H9 (cell line): ENCODE measurements at regions not wholly inside any gene's neighbourhood (a gene's known extent, or its start where the extent isn't known, plus 50 kb on each side); places are given as distances from the start of the nearest gene placed in this dataset.

Source experiments
- DNase-seq: peaks from one replicate; pipeline ENCODE4 v3.0.0-alpha.2; 2017
- H2AFZ ChIP-seq: one replicate; pipeline ENCODE4 v1.6.1; 2013; ENCODE audit warnings: mild to moderate bottlenecking, low read length, control low read depth, moderate library complexity
- H2AK5ac ChIP-seq: 2 replicates; pipeline ENCODE4 v1.6.1; 2013; ENCODE audit warnings: low read length, control low read depth, mixed read lengths; ENCODE audit not compliant: insufficient read length
- H2BK120ac ChIP-seq: one replicate; pipeline ENCODE4 v1.6.1; 2013; ENCODE audit warnings: low read depth, mild to moderate bottlenecking, low read length, control low read depth, inconsistent platforms; ENCODE audit not compliant: poor library complexity, severe bottlenecking
- H2BK12ac ChIP-seq: 2 replicates; pipeline ENCODE4 v1.6.1; 2013; ENCODE audit warnings: low read length, control low read depth, mixed read lengths, low read depth; ENCODE audit not compliant: insufficient read length
- H2BK15ac ChIP-seq: 2 replicates; pipeline ENCODE4 v1.6.1; 2013; ENCODE audit warnings: low read depth, low read length, control low read depth
- H2BK20ac ChIP-seq: one replicate; pipeline ENCODE4 v1.6.1; 2013; ENCODE audit warnings: low read depth, mild to moderate bottlenecking, low read length, control low read depth, inconsistent platforms; ENCODE audit not compliant: poor library complexity, severe bottlenecking
- H2BK5ac ChIP-seq: 2 replicates; pipeline ENCODE4 v1.6.1; 2013; ENCODE audit warnings: low read length, control low read depth, mixed read lengths; ENCODE audit not compliant: insufficient read length
- H3K14ac ChIP-seq: 2 replicates; pipeline ENCODE4 v1.6.1; 2013; ENCODE audit warnings: low read length, control low read depth; ENCODE audit not compliant: insufficient read depth
- H3K18ac ChIP-seq: 2 replicates; pipeline ENCODE4 v1.6.1; 2013; ENCODE audit warnings: low read depth, mild to moderate bottlenecking, mixed read lengths, low read length, control low read depth; ENCODE audit not compliant: insufficient read length
- H3K23ac ChIP-seq: 2 replicates; pipeline ENCODE4 v1.6.1; 2013; ENCODE audit warnings: low read length, control low read depth, mixed read lengths, low read depth; ENCODE audit not compliant: insufficient read length
- H3K23me2 ChIP-seq: 2 replicates; pipeline ENCODE4 v1.6.1; 2013; ENCODE audit warnings: low read depth, mild to moderate bottlenecking, mixed read lengths, low read length, control low read depth; ENCODE audit not compliant: insufficient read length, poor library complexity, severe bottlenecking
- H3K27ac ChIP-seq: 2 replicates; pipeline ENCODE4 v1.5.1; 2013; ENCODE audit warnings: low read length, control low read depth, mixed read lengths, low read depth; ENCODE audit not compliant: insufficient read length
- H3K27me3 ChIP-seq: 2 replicates; pipeline ENCODE4 v1.6.1; 2013; ENCODE audit warnings: low read length, control low read depth, inconsistent platforms; ENCODE audit not compliant: insufficient read depth
- H3K4ac ChIP-seq: 2 replicates; pipeline ENCODE4 v1.6.1; 2013; ENCODE audit warnings: low read depth, mild to moderate bottlenecking, control low read depth, inconsistent platforms, low read length, moderate library complexity
- H3K4me1 ChIP-seq: 2 replicates; pipeline ENCODE4 v1.6.1; 2013; ENCODE audit warnings: low read length, control low read depth, inconsistent platforms; ENCODE audit not compliant: insufficient read depth
- H3K4me2 ChIP-seq: 2 replicates; pipeline ENCODE4 v1.6.1; 2013; ENCODE audit warnings: low read length, control low read depth, mixed read lengths; ENCODE audit not compliant: insufficient read length, insufficient read depth
- H3K56ac ChIP-seq: 2 replicates; pipeline ENCODE4 v1.6.1; 2013; ENCODE audit warnings: low read depth, mild to moderate bottlenecking, mixed read lengths, low read length, control low read depth; ENCODE audit not compliant: insufficient read length
- H3K79me1 ChIP-seq: 2 replicates; pipeline ENCODE4 v1.6.1; 2013; ENCODE audit warnings: low read depth, mild to moderate bottlenecking, moderate library complexity, low read length, control low read depth, inconsistent platforms; ENCODE audit not compliant: insufficient read depth, poor library complexity, severe bottlenecking
- H3K79me2 ChIP-seq: 2 replicates; pipeline ENCODE4 v1.6.1; 2013; ENCODE audit warnings: low read length, control low read depth, inconsistent platforms; ENCODE audit not compliant: insufficient read depth
- H3K9ac ChIP-seq: 2 replicates; pipeline ENCODE4 v1.6.1; 2013; ENCODE audit warnings: low read length, control low read depth, mixed read lengths; ENCODE audit not compliant: insufficient read length; ENCODE audit errors: extremely low read depth
- H3K9me3 ChIP-seq: one replicate; pipeline ENCODE4 v1.6.1; 2013; ENCODE audit warnings: low read depth, low read length, inconsistent platforms; ENCODE audit not compliant: control insufficient read depth
- H3T11ph ChIP-seq: one replicate; pipeline ENCODE4 v1.6.1; 2013; ENCODE audit warnings: mild to moderate bottlenecking, low read length, control low read depth, inconsistent platforms
- H4K20me1 ChIP-seq: one replicate; pipeline ENCODE4 v1.6.1; 2013; ENCODE audit not compliant: control insufficient read depth, insufficient read length, insufficient read depth
- H4K5ac ChIP-seq: 2 replicates; pipeline ENCODE4 v1.6.1; 2013; ENCODE audit warnings: low read depth, mild to moderate bottlenecking, mixed read lengths, low read length, control low read depth; ENCODE audit not compliant: insufficient read length
- H4K8ac ChIP-seq: replicated peaks from 2 replicates; pipeline ENCODE4 v1.6.1; 2013; ENCODE audit warnings: low read length, control low read depth, mixed read lengths, low read depth; ENCODE audit not compliant: insufficient read length
- H4K91ac ChIP-seq: 2 replicates; pipeline ENCODE4 v1.6.1; 2013; ENCODE audit warnings: low read depth, mild to moderate bottlenecking, moderate library complexity, mixed read lengths, low read length, control low read depth; ENCODE audit not compliant: insufficient read length
- H3K27ac Mint-ChIP-seq, 3 experiments: 2 replicates in 2 of 3; 3 replicates in 1 of 3; pipeline ENCODE4 v1.8.0; 2020 to 2021; ENCODE audit warnings: mixed read lengths in 3 of 3, mild to moderate bottlenecking in 1 of 3, moderate library complexity in 1 of 3
- H3K27me3 Mint-ChIP-seq: 2 replicates; pipeline ENCODE4 v1.8.0; 2021; ENCODE audit warnings: low read depth, mild to moderate bottlenecking, moderate library complexity, mixed read lengths
- H3K36me3 Mint-ChIP-seq, 3 experiments: 2 replicates in 2 of 3; 3 replicates in 1 of 3; pipeline ENCODE4 v1.8.0; 2020 to 2021; ENCODE audit warnings: low read depth in 3 of 3, mixed read lengths in 3 of 3; ENCODE audit not compliant: insufficient read depth in 1 of 3
- H3K4me1 Mint-ChIP-seq, 2 experiments: 2 replicates each; pipeline ENCODE4 v1.8.0; 2020; ENCODE audit warnings: mixed read lengths in 2 of 2
- H3K4me3 Mint-ChIP-seq, 2 experiments: 2 replicates in 1 of 2; 3 replicates in 1 of 2; pipeline ENCODE4 v1.8.0; 2020 to 2021; ENCODE audit warnings: mild to moderate bottlenecking in 2 of 2, mixed read lengths in 2 of 2, moderate library complexity in 1 of 2
- H3K9me3 Mint-ChIP-seq, 2 experiments: 2 replicates in 1 of 2; 3 replicates in 1 of 2; pipeline ENCODE4 v1.8.0; 2020; ENCODE audit warnings: mild to moderate bottlenecking in 2 of 2, mixed read lengths in 2 of 2, moderate library complexity in 1 of 2
- WGBS: extraction: QIAGEN DNeasy Blood & Tissue Kit; methylation state at CpG from one replicate; pipeline ENCODE4 v1.1.7; 2013; ENCODE audit warnings: missing lambda C conversion rate, low lambda C conversion rate, mixed read lengths; ENCODE audit not compliant: insufficient read length; ENCODE audit errors: extremely low coverage; 5-methylcytosine and 5-hydroxymethylcytosine counted together
- TF ChIP-seq, protein P1 (sequence below): fragments of 200-600 bp; sonication (generic); conservative IDR thresholded peaks from 3 replicates; pipeline ENCODE4 v1.8.0; 2021; ENCODE audit warnings: antibody characterized with exemption, mild to moderate bottlenecking

DNA sequence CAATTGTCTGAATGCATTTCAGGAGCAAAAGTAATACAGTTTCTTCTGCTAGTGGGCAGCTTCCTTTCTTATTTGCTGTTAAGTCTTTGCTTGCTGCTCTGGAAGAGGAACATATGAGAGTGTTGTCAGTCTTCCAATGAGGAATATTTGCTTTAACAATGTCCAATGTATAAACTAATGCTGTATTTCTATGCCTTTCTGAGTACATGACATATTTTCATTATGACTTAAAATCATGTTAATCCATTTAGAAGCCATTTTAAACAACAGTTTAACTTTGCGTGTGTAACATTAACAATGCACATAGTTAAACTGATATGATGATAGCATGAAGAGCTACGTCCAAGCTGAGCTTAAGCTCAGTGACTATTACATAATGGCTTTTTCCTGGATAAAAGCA is 933.4 kb upstream of the GHITM start:
- Histone ChIP-seq H3K14ac (no peak overlapping the region), H3K4me2 (no peak overlapping the region), H3K79me2 (no peaks in the 10 kb centered on the region), H3T11ph (no peak overlapping the region), H3K9me3 (no peaks in the 10 kb centered on the region), H4K8ac (no peak overlapping the region), H3K27me3 (no peaks in the 10 kb centered on the region), H3K9ac (no peak overlapping the region), H2BK20ac (no peak overlapping the region), H3K23me2 (no peaks in the 10 kb centered on the region), H3K27ac (no peak overlapping the region), H3K4ac (no peak overlapping the region), H3K56ac (no peak overlapping the region), H3K4me1 (no peaks in the 10 kb centered on the region), H2BK120ac (no peak overlapping the region), H3K23ac (no peak overlapping the region), H2BK5ac (no peak overlapping the region), H2AK5ac (no peak overlapping the region), H3K79me1 (no peaks in the 10 kb centered on the region), H4K20me1 (no peaks in the 10 kb centered on the region), H4K5ac (no peak overlapping the region), H4K91ac (no peak overlapping the region), H2AFZ (no peak overlapping the region), H2BK15ac (no peak overlapping the region), H3K18ac (no peak overlapping the region), H2BK12ac (no peak overlapping the region)
- H3K27me3 Mint-ChIP-seq = no peaks in the 10 kb centered on the region
- H3K4me1 Mint-ChIP-seq = peaks cover 13 to 18% of the 10 kb centered on the region in 2 experiments
- H3K27ac Mint-ChIP-seq = no peak overlapping the region
- H3K36me3 Mint-ChIP-seq = peaks cover 0 to 10% (median 0%) of the 10 kb centered on the region in 3 experiments; a peak in 1 of 7 replicates
- H3K9me3 Mint-ChIP-seq = peaks cover 5 to 12% of the 10 kb centered on the region in 2 experiments; a peak in 4 of 5 replicates
- H3K4me3 Mint-ChIP-seq = no peak overlapping the region
- no CpG with 5 or more reads among the region's 2 CpGs for WGBS
- TF ChIP-seq, protein P1, sequence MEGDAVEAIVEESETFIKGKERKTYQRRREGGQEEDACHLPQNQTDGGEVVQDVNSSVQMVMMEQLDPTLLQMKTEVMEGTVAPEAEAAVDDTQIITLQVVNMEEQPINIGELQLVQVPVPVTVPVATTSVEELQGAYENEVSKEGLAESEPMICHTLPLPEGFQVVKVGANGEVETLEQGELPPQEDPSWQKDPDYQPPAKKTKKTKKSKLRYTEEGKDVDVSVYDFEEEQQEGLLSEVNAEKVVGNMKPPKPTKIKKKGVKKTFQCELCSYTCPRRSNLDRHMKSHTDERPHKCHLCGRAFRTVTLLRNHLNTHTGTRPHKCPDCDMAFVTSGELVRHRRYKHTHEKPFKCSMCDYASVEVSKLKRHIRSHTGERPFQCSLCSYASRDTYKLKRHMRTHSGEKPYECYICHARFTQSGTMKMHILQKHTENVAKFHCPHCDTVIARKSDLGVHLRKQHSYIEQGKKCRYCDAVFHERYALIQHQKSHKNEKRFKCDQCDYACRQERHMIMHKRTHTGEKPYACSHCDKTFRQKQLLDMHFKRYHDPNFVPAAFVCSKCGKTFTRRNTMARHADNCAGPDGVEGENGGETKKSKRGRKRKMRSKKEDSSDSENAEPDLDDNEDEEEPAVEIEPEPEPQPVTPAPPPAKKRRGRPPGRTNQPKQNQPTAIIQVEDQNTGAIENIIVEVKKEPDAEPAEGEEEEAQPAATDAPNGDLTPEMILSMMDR = no peak
- DNase-seq = no peak
